Kidney epithelial cell (primary cell): ENCODE measurements at regions not wholly inside any gene's neighbourhood (a gene's known extent, or its start where the extent isn't known, plus 50 kb on each side); places are given as distances from the start of the nearest gene placed in this dataset.

Source experiments
- DNase-seq: peaks from one replicate; pipeline ENCODE4 v3.0.0-alpha.2; 2010; ENCODE audit warnings: low read depth
- H3K27me3 ChIP-seq: 2 replicates; pipeline ENCODE4 v1.6.0; 2011; ENCODE audit warnings: low read length; ENCODE audit not compliant: control insufficient read depth, insufficient read depth
- H3K36me3 ChIP-seq: 2 replicates; pipeline ENCODE4 v1.5.1; 2011; ENCODE audit warnings: low read length; ENCODE audit not compliant: control insufficient read depth, insufficient read depth
- H3K4me3 ChIP-seq: 2 replicates; pipeline ENCODE4 v1.5.1; 2011; ENCODE audit warnings: low read depth, mild to moderate bottlenecking, control low read depth, low read length
- CTCF ChIP-seq: IDR thresholded peaks from 2 replicates; pipeline ENCODE4 v1.5.1; 2011; ENCODE audit warnings: mild to moderate bottlenecking, moderate library complexity, low read length, control low read depth, inconsistent platforms; ENCODE audit not compliant: insufficient read depth, poor library complexity, severe bottlenecking

- Histone ChIP-seq H3K36me3 (no peaks in the 10 kb centered on the region), H3K27me3 (no peaks in the 10 kb centered on the region), H3K4me3 (no peak overlapping the region)
- no peak for TF ChIP-seq CTCF
- peak; percentile 21 for DNase-seq
These were observed 627.3 kb upstream of the KIRREL3 start for GRCh38 chr11:127627629-127628457.

- H3K4me3 ChIP-seq = no peak overlapping the region
- H3K27me3 ChIP-seq = no peaks in the 10 kb centered on the region
- TF ChIP-seq CTCF = no peak
- H3K36me3 ChIP-seq = no peaks in the 10 kb centered on the region
- no peak for DNase-seq
These were observed 626.6 kb upstream of the KIRREL3 start for GRCh38 chr11:127627204-127627603.

GRCh38 chr11:127625402-127625801, 624.8 kb upstream of the KIRREL3 start:
- Histone ChIP-seq H3K4me3 (no peak overlapping the region), H3K27me3 (no peaks in the 10 kb centered on the region), H3K36me3 (no peaks in the 10 kb centered on the region)
- DNase-seq = no peak
- no peak for TF ChIP-seq CTCF

- no peak for DNase-seq
- H3K27me3 ChIP-seq = no peaks in the 10 kb centered on the region
- H3K36me3 ChIP-seq = no peaks in the 10 kb centered on the region
- no peak for TF ChIP-seq CTCF
- H3K4me3 ChIP-seq = no peak overlapping the region
These were observed 623.8 kb upstream of the KIRREL3 start for GRCh38 chr11:127624306-127624856.

- TF ChIP-seq CTCF = no peak
- DNase-seq = no peak
- no peak overlapping the region for H3K4me3 ChIP-seq
- H3K27me3 ChIP-seq = no peaks in the 10 kb centered on the region
- no peaks in the 10 kb centered on the region for H3K36me3 ChIP-seq
These were observed 622.1 kb upstream of the KIRREL3 start for GRCh38 chr11:127622686-127623085.

GRCh38 chr11:127620671-127621070, 620.1 kb upstream of the KIRREL3 start:
- H3K4me3 ChIP-seq = no peak overlapping the region
- no peak for DNase-seq
- no peaks in the 10 kb centered on the region for H3K36me3 ChIP-seq
- no peaks in the 10 kb centered on the region for H3K27me3 ChIP-seq
- TF ChIP-seq CTCF = no peak
